SJCRH30 (cell line): ENCODE measurements at regions not wholly inside any gene's neighbourhood (a gene's known extent, or its start where the extent isn't known, plus 50 kb on each side); places are given as distances from the start of the nearest gene placed in this dataset.
"Not testable (repeated sequence)": the region's sequence is repeated elsewhere in the genome, so short reads cannot be mapped to it uniquely, and the experiment has no call there.

ENCODE experiments used
- DNase-seq, 2 experiments: peaks; one replicate each; pipeline ENCODE4 v3.0.0-alpha.2; 2015 to 2020
- H3K27ac ChIP-seq: fragments of 250-450 bp; sonication (Bioruptor Pico); 2 replicates; pipeline ENCODE4 v1.5.1; 2020; ENCODE audit warnings: mild to moderate bottlenecking, moderate library complexity
- H3K27me3 ChIP-seq: fragments of 250-450 bp; sonication (Bioruptor Pico); 2 replicates; pipeline ENCODE4 v1.5.1; 2020; ENCODE audit warnings: mild to moderate bottlenecking, moderate library complexity
- H3K36me3 ChIP-seq: fragments of 250-450 bp; sonication (Bioruptor Pico); 2 replicates; pipeline ENCODE4 v1.5.1; 2020; ENCODE audit warnings: mild to moderate bottlenecking, moderate library complexity
- H3K4me1 ChIP-seq: fragments of 250-450 bp; sonication (Bioruptor Pico); 2 replicates; pipeline ENCODE4 v1.5.1; 2020; ENCODE audit warnings: mild to moderate bottlenecking, moderate library complexity
- H3K4me3 ChIP-seq: fragments of 250-450 bp; sonication (Bioruptor Pico); 2 replicates; pipeline ENCODE4 v1.5.1; 2020; ENCODE audit warnings: mild to moderate bottlenecking, moderate library complexity
- H3K9me3 ChIP-seq: fragments of 250-450 bp; sonication (Bioruptor Pico); replicated peaks from 2 replicates; pipeline ENCODE4 v1.5.1; 2020; ENCODE audit warnings: mild to moderate bottlenecking, moderate library complexity

GRCh38 chr4:1567808-1568581, 116.1 kb downstream of the FAM53A start:
- no peak overlapping the region for H3K27ac ChIP-seq
- H3K4me3 ChIP-seq, result no peak overlapping the region
- no peaks in the 10 kb centered on the region; the same call in 1 of the 2 replicates for H3K4me1 ChIP-seq
- peaks cover 5% of the 10 kb centered on the region; the same call in 1 of the 2 replicates for H3K27me3 ChIP-seq
- peak in 1 of 2 experiments; percentile 27 for DNase-seq
- H3K36me3 ChIP-seq, result no peaks in the 10 kb centered on the region
- H3K9me3 ChIP-seq, result no peaks in the 10 kb centered on the region

DNA sequence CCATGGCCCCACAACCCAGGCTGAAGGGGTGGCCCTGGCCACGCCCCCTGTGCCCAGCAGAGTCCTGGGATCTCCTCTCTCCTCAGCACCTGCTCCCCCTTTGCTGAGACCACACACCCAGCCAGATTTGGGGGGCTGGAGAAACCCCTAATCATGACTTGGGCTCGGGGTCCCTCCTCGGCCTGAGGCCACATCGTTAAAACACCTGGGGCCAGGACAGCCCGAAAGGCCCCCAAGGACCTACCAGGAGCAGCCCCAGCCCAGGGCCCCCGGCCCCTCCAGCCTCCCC, 116.7 kb downstream of the FAM53A start:
- no peaks in the 10 kb centered on the region; the same call in 1 of the 2 replicates for H3K4me1 ChIP-seq
- no peaks in the 10 kb centered on the region for H3K36me3 ChIP-seq
- H3K9me3 ChIP-seq, result no peaks in the 10 kb centered on the region
- H3K27me3 ChIP-seq, result peaks cover 5% of the 10 kb centered on the region; the same call in 1 of the 2 replicates
- no peak overlapping the region for H3K27ac ChIP-seq
- DNase-seq, result no peak
- no peak overlapping the region for H3K4me3 ChIP-seq

DNA sequence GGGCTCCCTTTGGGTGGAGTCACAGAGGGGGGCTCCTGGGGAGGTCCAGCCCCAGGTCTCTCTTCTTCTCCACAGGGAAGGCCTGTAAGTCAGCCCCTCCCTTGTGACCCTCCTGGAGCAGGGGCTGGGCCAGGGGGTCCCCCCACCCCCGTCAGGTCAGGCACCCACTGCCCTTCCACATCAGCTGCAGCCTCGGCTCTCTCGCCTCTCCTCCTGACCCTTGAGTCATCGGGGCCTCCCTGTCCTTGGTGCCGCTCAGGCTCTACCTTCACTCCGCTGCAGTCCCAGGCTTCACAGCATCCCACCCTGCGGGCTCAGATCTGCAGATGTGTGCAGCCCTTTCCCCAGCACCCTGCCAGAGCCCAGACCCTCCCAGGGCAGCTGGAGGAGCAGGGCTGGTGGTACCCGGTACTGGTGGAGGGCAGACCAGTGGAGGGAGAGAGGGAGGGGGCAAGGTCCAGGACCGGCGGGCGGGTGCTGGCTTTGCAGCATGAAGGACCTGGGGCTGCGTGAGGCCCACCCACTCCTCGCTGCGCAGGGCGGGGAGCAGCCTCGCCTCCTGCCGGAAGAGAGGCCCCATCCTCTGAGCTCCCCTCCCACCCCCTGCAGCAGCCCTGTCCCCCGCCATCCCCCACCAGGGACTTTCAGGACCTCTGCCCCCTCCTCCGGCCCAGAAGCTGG, 117.1 kb downstream of the FAM53A start:
- no peak for DNase-seq
- H3K36me3 ChIP-seq, result no peaks in the 10 kb centered on the region
- no peak overlapping the region for H3K4me3 ChIP-seq
- H3K4me1 ChIP-seq, result no peaks in the 10 kb centered on the region; the same call in 1 of the 2 replicates
- H3K27me3 ChIP-seq, result peaks cover 5% of the 10 kb centered on the region; the same call in 1 of the 2 replicates
- no peak overlapping the region for H3K27ac ChIP-seq
- H3K9me3 ChIP-seq, result no peaks in the 10 kb centered on the region

- not testable (repeated sequence) for H3K4me3 ChIP-seq, DNase-seq, H3K27me3 ChIP-seq
Measured at GRCh38 chr4:1566301-1566837, 117.7 kb downstream of the FAM53A start.

GRCh38 chr4:1565598-1566295, 118.4 kb downstream of the FAM53A start:
- Histone ChIP-seq H3K36me3 (no peaks in the 10 kb centered on the region), H3K27ac (no peak overlapping the region), H3K27me3 (peaks cover 5% of the 10 kb centered on the region; the same call in 1 of the 2 replicates), H3K9me3 (no peaks in the 10 kb centered on the region), H3K4me1 (no peaks in the 10 kb centered on the region; the same call in 1 of the 2 replicates), H3K4me3 (no peak overlapping the region)
- DNase-seq, result no peak

More at GRCh38 chr4:1566301-1566837, 117.7 kb downstream of the FAM53A start:
- not testable (repeated sequence) for H3K9me3 ChIP-seq, H3K36me3 ChIP-seq, H3K4me1 ChIP-seq, H3K27ac ChIP-seq

DNA sequence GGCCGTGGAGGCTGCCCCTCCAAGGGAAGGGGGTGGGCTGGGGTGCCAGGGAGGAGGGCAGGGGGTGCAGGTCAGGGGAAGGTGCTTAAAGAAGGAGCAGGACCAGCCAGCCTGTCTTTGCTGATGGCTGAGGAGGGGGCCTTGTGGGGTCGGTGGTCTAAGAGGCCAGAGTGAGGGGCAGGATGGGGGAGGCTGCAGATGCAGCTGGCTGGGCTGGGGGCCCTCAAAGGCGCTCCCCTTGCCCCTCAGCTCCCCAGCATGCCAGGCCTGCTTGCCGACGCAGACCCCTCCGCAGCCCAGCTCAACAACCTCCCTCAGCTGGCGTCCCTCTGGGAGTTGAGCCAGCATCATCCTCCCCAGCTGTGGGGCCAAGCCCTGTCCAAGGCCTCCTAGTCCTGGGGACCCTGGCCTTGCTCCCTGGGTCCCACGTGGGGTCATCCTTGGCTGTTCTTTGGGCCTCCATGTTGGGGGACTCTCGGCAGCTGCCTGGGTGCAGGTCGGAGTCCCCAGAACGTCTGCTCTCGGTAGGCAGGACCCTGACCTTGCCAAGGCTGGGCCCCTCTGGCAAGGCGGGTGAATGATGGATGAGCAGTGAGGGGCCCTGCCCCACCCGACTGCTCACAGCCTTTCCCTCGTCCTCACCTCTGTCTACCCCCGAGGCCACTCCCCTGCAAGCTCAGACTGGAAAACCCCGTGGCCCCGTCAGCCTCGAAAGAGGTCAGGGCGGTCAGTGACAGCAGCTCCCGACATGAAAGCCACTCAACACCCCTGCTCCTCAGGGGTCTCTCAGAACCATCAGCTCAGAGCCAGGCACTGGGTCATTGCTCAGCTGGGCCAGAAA, 119.4 kb downstream of the FAM53A start:
- Histone ChIP-seq H3K9me3 (no peaks in the 10 kb centered on the region), H3K27me3 (peaks cover 5% of the 10 kb centered on the region; the same call in 1 of the 2 replicates), H3K4me1 (no peaks in the 10 kb centered on the region; the same call in 1 of the 2 replicates), H3K36me3 (no peaks in the 10 kb centered on the region), H3K4me3 (no peak overlapping the region), H3K27ac (no peak overlapping the region)
- no peak for DNase-seq

- peaks cover 5% of the 10 kb centered on the region; the same call in 1 of the 2 replicates for H3K27me3 ChIP-seq
- no peak for DNase-seq
- no peaks in the 10 kb centered on the region for H3K9me3 ChIP-seq
- no peak overlapping the region for H3K4me3 ChIP-seq
- H3K27ac ChIP-seq, result no peak overlapping the region
- H3K4me1 ChIP-seq, result no peaks in the 10 kb centered on the region; the same call in 1 of the 2 replicates
- no peaks in the 10 kb centered on the region for H3K36me3 ChIP-seq
Measured at GRCh38 chr4:1563768-1564485, 120.2 kb downstream of the FAM53A start.

- Histone ChIP-seq H3K4me1 (no peaks in the 10 kb centered on the region; the same call in 1 of the 2 replicates), H3K27ac (no peak overlapping the region), H3K27me3 (peaks cover 5% of the 10 kb centered on the region; the same call in 1 of the 2 replicates), H3K9me3 (no peaks in the 10 kb centered on the region), H3K36me3 (no peaks in the 10 kb centered on the region), H3K4me3 (no peak overlapping the region)
- no peak for DNase-seq
Measured at GRCh38 chr4:1563241-1563640, 120.9 kb downstream of the FAM53A start.

GRCh38 chr4:1562771-1563170, 121.3 kb downstream of the FAM53A start:
- H3K27me3 ChIP-seq, result peaks cover 6% of the 10 kb centered on the region; the same call in 1 of the 2 replicates
- no peaks in the 10 kb centered on the region for H3K9me3 ChIP-seq
- no peaks in the 10 kb centered on the region; the same call in 1 of the 2 replicates for H3K4me1 ChIP-seq
- H3K27ac ChIP-seq, result no peak overlapping the region
- H3K36me3 ChIP-seq, result no peaks in the 10 kb centered on the region
- H3K4me3 ChIP-seq, result no peak overlapping the region
- no peak for DNase-seq

- Histone ChIP-seq H3K9me3 (no peaks in the 10 kb centered on the region), H3K4me1 (no peaks in the 10 kb centered on the region), H3K4me3 (no peak overlapping the region), H3K27me3 (peaks cover 4% of the 10 kb centered on the region; the same call in 1 of the 2 replicates), H3K27ac (no peak overlapping the region), H3K36me3 (no peaks in the 10 kb centered on the region)
- DNase-seq, result no peak
Measured at GRCh38 chr4:1562371-1562770, 121.7 kb downstream of the FAM53A start.

GRCh38 chr4:1561286-1561990, 122.7 kb downstream of the FAM53A start:
- no peak for DNase-seq

GRCh38 chr4:1559896-1560650, 124.0 kb downstream of the FAM53A start:
- no peak for DNase-seq
- H3K9me3 ChIP-seq, result no peaks in the 10 kb centered on the region

More at GRCh38 chr4:1561286-1561990, 122.7 kb downstream of the FAM53A start:
- no peaks in the 10 kb centered on the region for H3K4me1 ChIP-seq
- H3K36me3 ChIP-seq, result no peaks in the 10 kb centered on the region
- H3K9me3 ChIP-seq, result no peaks in the 10 kb centered on the region
- no peak overlapping the region for H3K4me3 ChIP-seq
- H3K27me3 ChIP-seq, result peaks cover 4% of the 10 kb centered on the region; the same call in 1 of the 2 replicates
- H3K27ac ChIP-seq, result no peak overlapping the region

More at GRCh38 chr4:1559896-1560650, 124.0 kb downstream of the FAM53A start:
- H3K36me3 ChIP-seq, result no peaks in the 10 kb centered on the region
- peaks cover 4% of the 10 kb centered on the region; the same call in 1 of the 2 replicates for H3K27me3 ChIP-seq
- no peaks in the 10 kb centered on the region for H3K4me1 ChIP-seq
- H3K27ac ChIP-seq, result no peak overlapping the region
- H3K4me3 ChIP-seq, result no peak overlapping the region
